ENCODE measurements at regions not wholly inside any gene's neighbourhood (a gene's known extent, or its start where the extent isn't known, plus 50 kb on each side); places are given as distances from the start of the nearest gene placed in this dataset.

GRCh38 chr1:60913039-60913438, 169.3 kb upstream of the NFIA start:
- Histone ChIP-seq H3K36me3 (replicated peaks; ENCODE audit: low read depth, low read length) (no peaks in the 10 kb centered on the region), H3K4me3 (ENCODE audit: low read length) (no peak overlapping the region), H3K9me3 (ENCODE audit: insufficient read depth, low read length) (no peaks in the 10 kb centered on the region), H3K4me1 (ENCODE audit: low read length) (no peaks in the 10 kb centered on the region), H4K20me1 (ENCODE audit: insufficient read depth, low read length) (no peaks in the 10 kb centered on the region), H3K27me3 (ENCODE audit: low read depth, low read length) (no peaks in the 10 kb centered on the region), H2AFZ (ENCODE audit: low read depth, low read length) (no peak overlapping the region), H3K27ac (ENCODE audit: low read length) (no peak overlapping the region), H3K4me2 (ENCODE audit: low read length) (no peak overlapping the region), H3K9ac (ENCODE audit: low read length) (no peak overlapping the region), H3K79me2 (ENCODE audit: low read length) (no peaks in the 10 kb centered on the region)
- TF ChIP-seq EZH2phosphoT487 (IDR thresholded peaks at IDR 0.05; ENCODE audit: low read depth) (no peak), CTCF (IDR thresholded peaks at IDR 0.05; ENCODE audit: low read depth, low read length) (no peak)

- H4K20me1 ChIP-seq (ENCODE audit: insufficient read depth, low read length) = no peaks in the 10 kb centered on the region
- no peak overlapping the region for H3K9ac ChIP-seq (ENCODE audit: low read length)
- no peak for TF ChIP-seq EZH2phosphoT487 (IDR thresholded peaks at IDR 0.05; ENCODE audit: low read depth)
- TF ChIP-seq CTCF (IDR thresholded peaks at IDR 0.05; ENCODE audit: low read depth, low read length) = no peak
- no peaks in the 10 kb centered on the region for H3K79me2 ChIP-seq (ENCODE audit: low read length)
- H2AFZ ChIP-seq (ENCODE audit: low read depth, low read length) = no peak overlapping the region
- no peak overlapping the region for H3K4me3 ChIP-seq (ENCODE audit: low read length)
- H3K4me1 ChIP-seq (ENCODE audit: low read length) = no peaks in the 10 kb centered on the region
- no peaks in the 10 kb centered on the region for H3K9me3 ChIP-seq (ENCODE audit: insufficient read depth, low read length)
- no peak overlapping the region for H3K4me2 ChIP-seq (ENCODE audit: low read length)
- H3K27ac ChIP-seq (ENCODE audit: low read length) = no peak overlapping the region
- no peaks in the 10 kb centered on the region for H3K36me3 ChIP-seq (replicated peaks; ENCODE audit: low read depth, low read length)
- H3K27me3 ChIP-seq (ENCODE audit: low read depth, low read length) = no peaks in the 10 kb centered on the region
Measured at GRCh38 chr1:60911966-60912697, 170.2 kb upstream of the NFIA start.

GRCh38 chr1:60908159-60908558, 174.2 kb upstream of the NFIA start:
- Histone ChIP-seq H3K4me1 (ENCODE audit: low read length) (no peaks in the 10 kb centered on the region), H3K4me3 (ENCODE audit: low read length) (no peak overlapping the region), H3K36me3 (replicated peaks; ENCODE audit: low read depth, low read length) (no peaks in the 10 kb centered on the region), H3K4me2 (ENCODE audit: low read length) (no peak overlapping the region), H4K20me1 (ENCODE audit: insufficient read depth, low read length) (no peaks in the 10 kb centered on the region), H3K79me2 (ENCODE audit: low read length) (no peaks in the 10 kb centered on the region), H2AFZ (ENCODE audit: low read depth, low read length) (no peak overlapping the region), H3K9ac (ENCODE audit: low read length) (no peak overlapping the region), H3K9me3 (ENCODE audit: insufficient read depth, low read length) (no peaks in the 10 kb centered on the region), H3K27ac (ENCODE audit: low read length) (no peak overlapping the region), H3K27me3 (ENCODE audit: low read depth, low read length) (no peaks in the 10 kb centered on the region)
- TF ChIP-seq CTCF (IDR thresholded peaks at IDR 0.05; ENCODE audit: low read depth, low read length) = no peak
- TF ChIP-seq EZH2phosphoT487 (IDR thresholded peaks at IDR 0.05; ENCODE audit: low read depth) = no peak

- H3K36me3 ChIP-seq (replicated peaks; ENCODE audit: low read depth, low read length) = no peaks in the 10 kb centered on the region
- no peaks in the 10 kb centered on the region for H3K4me1 ChIP-seq (ENCODE audit: low read length)
- H3K9ac ChIP-seq (ENCODE audit: low read length) = no peak overlapping the region
- H3K9me3 ChIP-seq (ENCODE audit: insufficient read depth, low read length) = no peaks in the 10 kb centered on the region
- no peak overlapping the region for H2AFZ ChIP-seq (ENCODE audit: low read depth, low read length)
- no peak overlapping the region for H3K27ac ChIP-seq (ENCODE audit: low read length)
- H3K4me3 ChIP-seq (ENCODE audit: low read length) = no peak overlapping the region
- H4K20me1 ChIP-seq (ENCODE audit: insufficient read depth, low read length) = no peaks in the 10 kb centered on the region
- H3K4me2 ChIP-seq (ENCODE audit: low read length) = no peak overlapping the region
- H3K27me3 ChIP-seq (ENCODE audit: low read depth, low read length) = no peaks in the 10 kb centered on the region
- H3K79me2 ChIP-seq (ENCODE audit: low read length) = no peaks in the 10 kb centered on the region
- no peak for TF ChIP-seq EZH2phosphoT487 (IDR thresholded peaks at IDR 0.05; ENCODE audit: low read depth)
- no peak for TF ChIP-seq CTCF (IDR thresholded peaks at IDR 0.05; ENCODE audit: low read depth, low read length)
Measured at GRCh38 chr1:60906526-60906925, 175.8 kb upstream of the NFIA start.

All from OCI-LY3 (cell line).